ENCODE measurements at regions not wholly inside any gene's neighbourhood (a gene's known extent, or its start where the extent isn't known, plus 50 kb on each side); places are given as distances from the start of the nearest gene placed in this dataset.
"Not testable (repeated sequence)": the region's sequence is repeated elsewhere in the genome, so short reads cannot be mapped to it uniquely, and the experiment has no call there.

GRCh38 chr6:147651-148050 lies 144.6 kb upstream of the DUSP22 start:
- DNase-seq (ENCODE audit: low spot score): not testable (repeated sequence)

GRCh38 chr6:148051-148984 lies 144.0 kb upstream of the DUSP22 start:
- DNase-seq (ENCODE audit: low spot score): peak; percentile 95

- DNase-seq (ENCODE audit: low spot score): peak; percentile 13
Measured at GRCh38 chr6:150147-150546, 142.1 kb upstream of the DUSP22 start.

- DNase-seq (ENCODE audit: low spot score): not testable (repeated sequence)
Measured at GRCh38 chr6:152436-152835, 139.9 kb upstream of the DUSP22 start.

GRCh38 chr6:153026-153425 lies 139.3 kb upstream of the DUSP22 start:
- DNase-seq (ENCODE audit: low spot score): not testable (repeated sequence)

- DNase-seq (ENCODE audit: low spot score): not testable (repeated sequence)
Measured at GRCh38 chr6:153867-154266, 138.4 kb upstream of the DUSP22 start.

GRCh38 chr6:154321-155092 lies 137.8 kb upstream of the DUSP22 start:
- DNase-seq (ENCODE audit: low spot score): not testable (repeated sequence)

GRCh38 chr6:156010-156409 lies 136.3 kb upstream of the DUSP22 start:
- no peak for DNase-seq (ENCODE audit: low spot score)

GRCh38 chr6:156441-157140 lies 135.7 kb upstream of the DUSP22 start:
- DNase-seq (ENCODE audit: low spot score): not testable (repeated sequence)

GRCh38 chr6:157176-157575 lies 135.1 kb upstream of the DUSP22 start:
- DNase-seq (ENCODE audit: low spot score): peak; percentile 57

- not testable (repeated sequence) for DNase-seq (ENCODE audit: low spot score)
Measured at GRCh38 chr6:161657-162056, 130.6 kb upstream of the DUSP22 start.

- DNase-seq (ENCODE audit: low spot score): no peak
Measured at GRCh38 chr6:164720-165119, 127.6 kb upstream of the DUSP22 start.

GRCh38 chr6:165263-165662 lies 127.0 kb upstream of the DUSP22 start:
- no peak for DNase-seq (ENCODE audit: low spot score)

GRCh38 chr6:165906-166305 lies 126.4 kb upstream of the DUSP22 start:
- DNase-seq (ENCODE audit: low spot score): no peak

GRCh38 chr6:168865-169455 lies 123.3 kb upstream of the DUSP22 start:
- DNase-seq (ENCODE audit: low spot score): peak; percentile 61

- no peak for DNase-seq (ENCODE audit: low spot score)
Measured at GRCh38 chr6:174036-174435, 118.3 kb upstream of the DUSP22 start.

- DNase-seq (ENCODE audit: low spot score): no peak
Measured at GRCh38 chr6:175680-176079, 116.6 kb upstream of the DUSP22 start.

GRCh38 chr6:176766-177165 lies 115.5 kb upstream of the DUSP22 start:
- DNase-seq (ENCODE audit: low spot score): no peak

- no peak for DNase-seq (ENCODE audit: low spot score)
Measured at GRCh38 chr6:178119-178518, 114.2 kb upstream of the DUSP22 start.

- not testable (repeated sequence) for DNase-seq (ENCODE audit: low spot score)
Measured at GRCh38 chr6:178929-179328, 113.4 kb upstream of the DUSP22 start.

- DNase-seq (ENCODE audit: low spot score): no peak
Measured at GRCh38 chr6:179340-179950, 112.8 kb upstream of the DUSP22 start.
